ENCODE measurements at regions not wholly inside any gene's neighbourhood (a gene's known extent, or its start where the extent isn't known, plus 50 kb on each side); places are given as distances from the start of the nearest gene placed in this dataset.

DNA sequence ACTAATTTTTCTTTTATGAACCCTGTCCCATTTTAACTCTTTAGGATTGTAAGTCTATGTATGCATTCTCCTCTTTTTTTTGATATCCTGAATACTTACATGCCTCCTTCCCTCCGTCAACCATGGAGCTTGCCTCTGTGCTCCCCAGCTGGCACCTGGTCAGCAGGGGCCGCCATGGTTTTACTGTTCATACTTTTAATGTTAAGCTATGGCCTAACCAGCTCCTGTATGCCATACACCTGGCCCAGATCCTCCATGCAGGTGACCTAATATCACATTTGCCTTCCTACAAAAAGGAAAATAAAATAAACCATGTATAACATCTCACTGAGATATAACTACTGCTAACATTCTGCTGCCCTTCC is 283.1 kb upstream of the TRIB2 start:
- TF ChIP-seq, protein P1, sequence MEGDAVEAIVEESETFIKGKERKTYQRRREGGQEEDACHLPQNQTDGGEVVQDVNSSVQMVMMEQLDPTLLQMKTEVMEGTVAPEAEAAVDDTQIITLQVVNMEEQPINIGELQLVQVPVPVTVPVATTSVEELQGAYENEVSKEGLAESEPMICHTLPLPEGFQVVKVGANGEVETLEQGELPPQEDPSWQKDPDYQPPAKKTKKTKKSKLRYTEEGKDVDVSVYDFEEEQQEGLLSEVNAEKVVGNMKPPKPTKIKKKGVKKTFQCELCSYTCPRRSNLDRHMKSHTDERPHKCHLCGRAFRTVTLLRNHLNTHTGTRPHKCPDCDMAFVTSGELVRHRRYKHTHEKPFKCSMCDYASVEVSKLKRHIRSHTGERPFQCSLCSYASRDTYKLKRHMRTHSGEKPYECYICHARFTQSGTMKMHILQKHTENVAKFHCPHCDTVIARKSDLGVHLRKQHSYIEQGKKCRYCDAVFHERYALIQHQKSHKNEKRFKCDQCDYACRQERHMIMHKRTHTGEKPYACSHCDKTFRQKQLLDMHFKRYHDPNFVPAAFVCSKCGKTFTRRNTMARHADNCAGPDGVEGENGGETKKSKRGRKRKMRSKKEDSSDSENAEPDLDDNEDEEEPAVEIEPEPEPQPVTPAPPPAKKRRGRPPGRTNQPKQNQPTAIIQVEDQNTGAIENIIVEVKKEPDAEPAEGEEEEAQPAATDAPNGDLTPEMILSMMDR (conservative IDR thresholded peaks at IDR 0.05; ENCODE audit: low read length), result peak; percentile 45
- no peak for TF ChIP-seq EZH2phosphoT487 (IDR thresholded peaks at IDR 0.05; ENCODE audit: borderline replicate concordance, low read depth, low read length)
